NCI-H82 treated with DMSO at 0.1 percent for 48 hours (cell line): ENCODE measurements at regions not wholly inside any gene's neighbourhood (a gene's known extent, or its start where the extent isn't known, plus 50 kb on each side); places are given as distances from the start of the nearest gene placed in this dataset.
"Not testable (repeated sequence)": the region's sequence is repeated elsewhere in the genome, so short reads cannot be mapped to it uniquely, and the experiment has no call there.

ENCODE experiments used
- DNase-seq: peaks from one replicate; lab custom pipeline; 2025; ENCODE audit not compliant: unreplicated experiment; lab: John Stamatoyannopoulos, UW

GRCh38 chr12:71300772-71301675, 138.6 kb upstream of the LGR5 start:
- DNase-seq = no peak

- no peak for DNase-seq
Observed at GRCh38 chr12:71299541-71300376, 139.8 kb upstream of the LGR5 start.

GRCh38 chr12:71297930-71298329, 140.1 kb upstream of the TSPAN8 start:
- DNase-seq = no peak

- no peak for DNase-seq
Observed at GRCh38 chr12:71295953-71296352, 138.2 kb upstream of the TSPAN8 start.

- DNase-seq = no peak
Observed at GRCh38 chr12:71291746-71292145, 133.9 kb upstream of the TSPAN8 start.

GRCh38 chr12:71283883-71284282, 126.1 kb upstream of the TSPAN8 start:
- no peak for DNase-seq

- no peak for DNase-seq
Observed at GRCh38 chr12:71282925-71283324, 125.1 kb upstream of the TSPAN8 start.

- no peak for DNase-seq
Observed at GRCh38 chr12:71282020-71282419, 124.2 kb upstream of the TSPAN8 start.

- no peak for DNase-seq
Observed at GRCh38 chr12:71281425-71281824, 123.6 kb upstream of the TSPAN8 start.

GRCh38 chr12:71277866-71278265, 120.1 kb upstream of the TSPAN8 start:
- DNase-seq = no peak

GRCh38 chr12:71276541-71276940, 118.7 kb upstream of the TSPAN8 start:
- no peak for DNase-seq

- not testable (repeated sequence) for DNase-seq
Observed at GRCh38 chr12:71270794-71271193, 113.0 kb upstream of the TSPAN8 start.

- no peak for DNase-seq
Observed at GRCh38 chr12:71270057-71270456, 112.3 kb upstream of the TSPAN8 start.

- no peak for DNase-seq
Observed at GRCh38 chr12:71269281-71269598, 111.4 kb upstream of the TSPAN8 start.

GRCh38 chr12:71268598-71269280, 110.9 kb upstream of the TSPAN8 start:
- DNase-seq = no peak

- DNase-seq = no peak
Observed at GRCh38 chr12:71266606-71267005, 108.8 kb upstream of the TSPAN8 start.

GRCh38 chr12:71265731-71266130, 107.9 kb upstream of the TSPAN8 start:
- DNase-seq = not testable (repeated sequence)

- DNase-seq = no peak
Observed at GRCh38 chr12:71262466-71262865, 104.7 kb upstream of the TSPAN8 start.

GRCh38 chr12:71252473-71252872, 94.7 kb upstream of the TSPAN8 start:
- DNase-seq = no peak

GRCh38 chr12:71250166-71250565, 92.4 kb upstream of the TSPAN8 start:
- DNase-seq = no peak

- no peak for DNase-seq
Observed at GRCh38 chr12:71243370-71243769, 85.6 kb upstream of the TSPAN8 start.

- no peak for DNase-seq
Observed at GRCh38 chr12:71242511-71242910, 84.7 kb upstream of the TSPAN8 start.
